Glomerular visceral epithelial cell (primary cell): ENCODE measurements at regions not wholly inside any gene's neighbourhood (a gene's known extent, or its start where the extent isn't known, plus 50 kb on each side); places are given as distances from the start of the nearest gene placed in this dataset.
A peak's percentile ranks its signal among the peaks of the same experiment; 100 is the strongest.
"Not testable (repeated sequence)": the region's sequence is repeated elsewhere in the genome, so short reads cannot be mapped to it uniquely, and the experiment has no call there.

ENCODE experiments used
- DNase-seq: peaks from one replicate; pipeline ENCODE4 v3.0.0-alpha.2; 2016; ENCODE audit errors: extremely low spot score

GRCh38 chr13:65710514-65710913, 1519.6 kb downstream of the PCDH9 start:
- DNase-seq, result no peak

- no peak for DNase-seq
These were observed 1532.3 kb downstream of the PCDH9 start for GRCh38 chr13:65697843-65698242.

- no peak for DNase-seq
These were observed 1550.9 kb downstream of the PCDH9 start for GRCh38 chr13:65679240-65679639.

- DNase-seq, result no peak
These were observed 1552.2 kb downstream of the PCDH9 start for GRCh38 chr13:65677906-65678305.

GRCh38 chr13:65675383-65675782, 1554.8 kb downstream of the PCDH9 start:
- not testable (repeated sequence) for DNase-seq

- no peak for DNase-seq
These were observed 1560.0 kb downstream of the PCDH9 start for GRCh38 chr13:65670014-65670625.

- DNase-seq, result no peak
These were observed 1569.4 kb downstream of the PCDH9 start for GRCh38 chr13:65660731-65661130.

- no peak for DNase-seq
These were observed 1573.3 kb downstream of the PCDH9 start for GRCh38 chr13:65656740-65657329.

GRCh38 chr13:65653613-65654012, 1576.5 kb downstream of the PCDH9 start:
- no peak for DNase-seq

GRCh38 chr13:65650321-65650720, 1579.8 kb downstream of the PCDH9 start:
- DNase-seq, result no peak

- no peak for DNase-seq
These were observed 1587.1 kb downstream of the PCDH9 start for GRCh38 chr13:65642996-65643395.

GRCh38 chr13:65642301-65642700, 1587.8 kb downstream of the PCDH9 start:
- DNase-seq, result no peak

GRCh38 chr13:65638572-65639168, 1591.5 kb downstream of the PCDH9 start:
- peak; percentile 46 for DNase-seq

- no peak for DNase-seq
These were observed 1596.3 kb downstream of the PCDH9 start for GRCh38 chr13:65633806-65634205.

GRCh38 chr13:65631078-65631477, 1599.1 kb downstream of the PCDH9 start:
- no peak for DNase-seq

GRCh38 chr13:65629926-65630325, 1600.2 kb downstream of the PCDH9 start:
- DNase-seq, result no peak

- no peak for DNase-seq
These were observed 1607.0 kb downstream of the PCDH9 start for GRCh38 chr13:65623148-65623547.

GRCh38 chr13:65615506-65615905, 1614.6 kb downstream of the PCDH9 start:
- no peak for DNase-seq

GRCh38 chr13:65613004-65613403, 1617.1 kb downstream of the PCDH9 start:
- no peak for DNase-seq

GRCh38 chr13:65609350-65609749, 1620.8 kb downstream of the PCDH9 start:
- no peak for DNase-seq

GRCh38 chr13:65606622-65607021, 1623.5 kb downstream of the PCDH9 start:
- peak; percentile 56 for DNase-seq

- no peak for DNase-seq
These were observed 1624.7 kb downstream of the PCDH9 start for GRCh38 chr13:65605396-65605795.

GRCh38 chr13:65603160-65603559, 1627.0 kb downstream of the PCDH9 start:
- no peak for DNase-seq
